Stomach (tissue), 8 donors: ENCODE measurements at regions not wholly inside any gene's neighbourhood (a gene's known extent, or its start where the extent isn't known, plus 50 kb on each side); places are given as distances from the start of the nearest gene placed in this dataset.
A peak's percentile ranks its signal among the peaks of the same experiment; 100 is the strongest.

Experiments used
- DNase-seq, 2 donors: peaks; one replicate each; pipeline versions ENCODE4 v3.0.0 to v3.0.0-alpha.2; 2013 to 2019
- H3K27ac ChIP-seq, 5 donors: fragments of 200-600 bp in 4 of 5; sonication (generic) in 4 of 5; one replicate each; pipeline ENCODE4 v1.5.1; 2013 to 2019; ENCODE audit warnings: mild to moderate bottlenecking in 1 of 5, moderate library complexity in 1 of 5
- H3K27me3 ChIP-seq, 3 donors: fragments of 200-600 bp; sonication (generic); one replicate each; pipeline ENCODE4 v1.5.1; 2017 to 2019; ENCODE audit warnings: mixed run types in 1 of 3
- H3K36me3 ChIP-seq, 4 donors: fragments of 200-600 bp; sonication (generic); 1 replicate in 3 of 4; 2 replicates in 1 of 4; pipeline ENCODE4 v1.5.1; 2016 to 2019
- H3K4me1 ChIP-seq, 4 donors: fragments of 200-600 bp; sonication (generic); one replicate each; pipeline ENCODE4 v1.5.1; 2016 to 2019
- H3K4me3 ChIP-seq, 4 donors: fragments of 200-600 bp; sonication (generic) in 3 of 4; one replicate each; pipeline ENCODE4 v1.5.1; 2016 to 2019; ENCODE audit warnings: mild to moderate bottlenecking in 1 of 4
- H3K9me3 ChIP-seq, 4 donors: fragments of 200-600 bp; sonication (generic); one replicate each; pipeline ENCODE4 v1.5.1; 2016 to 2019
- EP300 ChIP-seq: sonication (generic); formaldehyde crosslinking; IDR thresholded peaks from one replicate; pipeline ENCODE4 v1.6.1; 2017; ENCODE audit warnings: antibody characterized with exemption
- POLR2A ChIP-seq, 4 donors: fragments of 450-650 bp; IDR thresholded peaks; one replicate each; pipeline ENCODE4 v1.6.1; 2016; ENCODE audit warnings: antibody characterized with exemption in 4 of 4, control low read depth in 2 of 4, mild to moderate bottlenecking in 1 of 4, moderate library complexity in 1 of 4
- POLR2AphosphoS5 ChIP-seq, 3 donors: sonication (generic); formaldehyde crosslinking; IDR thresholded peaks; one replicate each; pipeline ENCODE4 v1.6.1; 2016; ENCODE audit warnings: antibody characterized with exemption in 3 of 3
- WGBS, 5 donors: extraction: QIAGEN DNeasy Blood & Tissue Kit in 3 of 5; methylation state at CpG; one replicate each; pipeline versions ENCODE4 v1.1.5 to v1.1.7; 2013 to 2018; 5-methylcytosine and 5-hydroxymethylcytosine counted together
- intact Hi-C: fragments of 100-400 bp; cut with DNase I; formaldehyde crosslinking; loops from one replicate; pipeline ENCODE4 v1.15.1; 2023; ENCODE audit warnings: low total_unique reads
- TF ChIP-seq, protein P1 (sequence below), 7 experiments: fragments of 450-650 bp in 4 of 7; fragments of 200-600 bp in 3 of 7; sonication (generic) in 3 of 7; IDR thresholded peaks; one replicate each; pipeline ENCODE4 v1.5.1; 2016 to 2019; ENCODE audit warnings: antibody characterized with exemption in 7 of 7, control low read depth in 2 of 7, mild to moderate bottlenecking in 1 of 7
- donor health status: healthy with polysubstance abuse.
- donor health status: Bipolar disorder and iron deficiency.
- donor health status: healthy.

DNA sequence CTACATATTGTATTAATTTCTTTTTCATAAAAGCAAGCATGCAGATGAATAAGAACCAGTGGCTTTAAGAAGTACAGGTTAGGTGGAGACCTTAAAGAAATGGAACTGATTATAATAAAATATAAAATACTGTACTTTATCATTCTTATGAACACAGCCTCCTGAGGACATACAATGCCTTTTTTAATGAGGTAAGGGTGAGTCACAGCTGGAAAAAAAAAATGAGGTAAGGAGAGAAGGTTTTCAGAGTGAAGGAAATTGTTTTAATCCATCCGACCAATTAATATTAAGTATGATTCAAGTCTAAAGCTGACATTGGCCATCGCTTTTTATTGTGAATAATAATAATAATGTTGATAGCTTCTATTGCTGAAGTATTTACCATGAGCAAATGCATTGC lies 170.3 kb upstream of the SOX2 start:
- TF ChIP-seq POLR2A (IDR thresholded peaks at IDR 0.05) (no peak), EP300 (no peak), POLR2AphosphoS5 (IDR thresholded peaks at IDR 0.05) (no peak)
- TF ChIP-seq, protein P1, sequence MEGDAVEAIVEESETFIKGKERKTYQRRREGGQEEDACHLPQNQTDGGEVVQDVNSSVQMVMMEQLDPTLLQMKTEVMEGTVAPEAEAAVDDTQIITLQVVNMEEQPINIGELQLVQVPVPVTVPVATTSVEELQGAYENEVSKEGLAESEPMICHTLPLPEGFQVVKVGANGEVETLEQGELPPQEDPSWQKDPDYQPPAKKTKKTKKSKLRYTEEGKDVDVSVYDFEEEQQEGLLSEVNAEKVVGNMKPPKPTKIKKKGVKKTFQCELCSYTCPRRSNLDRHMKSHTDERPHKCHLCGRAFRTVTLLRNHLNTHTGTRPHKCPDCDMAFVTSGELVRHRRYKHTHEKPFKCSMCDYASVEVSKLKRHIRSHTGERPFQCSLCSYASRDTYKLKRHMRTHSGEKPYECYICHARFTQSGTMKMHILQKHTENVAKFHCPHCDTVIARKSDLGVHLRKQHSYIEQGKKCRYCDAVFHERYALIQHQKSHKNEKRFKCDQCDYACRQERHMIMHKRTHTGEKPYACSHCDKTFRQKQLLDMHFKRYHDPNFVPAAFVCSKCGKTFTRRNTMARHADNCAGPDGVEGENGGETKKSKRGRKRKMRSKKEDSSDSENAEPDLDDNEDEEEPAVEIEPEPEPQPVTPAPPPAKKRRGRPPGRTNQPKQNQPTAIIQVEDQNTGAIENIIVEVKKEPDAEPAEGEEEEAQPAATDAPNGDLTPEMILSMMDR (IDR thresholded peaks at IDR 0.05) = no peak
- Histone ChIP-seq H3K4me1 (no peaks in the 10 kb centered on the region), H3K27ac (no peak overlapping the region), H3K9me3 (peaks cover 0 to 7% (median 0%) of the 10 kb centered on the region in 4 donors), H3K36me3 (no peaks in the 10 kb centered on the region), H3K4me3 (no peak overlapping the region), H3K27me3 (no peaks in the 10 kb centered on the region)
- DNase-seq = no peak
- 86 to 90% (median 87%) methylated on average over 2 of the region's 2 CpGs for WGBS, 5 donors
- intact Hi-C loops = no loop called here

DNA sequence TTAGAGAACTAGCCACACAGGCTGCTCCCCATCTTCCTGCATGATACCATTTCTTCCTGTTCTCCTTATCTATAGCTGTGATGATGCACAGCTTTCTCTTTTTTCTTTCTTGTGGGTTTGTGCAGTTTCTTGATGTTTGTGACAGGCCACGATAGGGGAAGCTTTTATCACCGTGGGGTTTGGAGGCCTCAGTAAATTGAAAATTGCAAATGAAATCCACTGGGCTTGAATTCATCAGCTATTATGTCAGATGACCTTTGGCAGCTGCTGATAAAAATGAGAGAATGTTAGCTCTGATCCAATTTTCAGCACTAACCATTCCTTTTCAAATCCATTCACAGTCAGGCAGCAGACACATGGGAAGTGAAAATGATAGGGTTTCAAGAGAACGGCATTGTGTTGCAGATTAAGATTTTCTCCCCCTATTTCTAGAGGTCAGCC lies 176.9 kb upstream of the SOX2 start:
- peak in 1 of 2 donors; percentile 1 for DNase-seq
- Histone ChIP-seq H3K27me3 (no peaks in the 10 kb centered on the region), H3K27ac (no peak overlapping the region), H3K4me3 (no peak overlapping the region), H3K4me1 (no peaks in the 10 kb centered on the region), H3K36me3 (no peaks in the 10 kb centered on the region), H3K9me3 (no peaks in the 10 kb centered on the region)
- WGBS, 5 donors = 38 to 64% (median 46%) methylated on average over 3 of the region's 3 CpGs
- TF ChIP-seq EP300 (no peak), POLR2A (IDR thresholded peaks at IDR 0.05) (no peak), POLR2AphosphoS5 (IDR thresholded peaks at IDR 0.05) (no peak)
- TF ChIP-seq, protein P1 (IDR thresholded peaks at IDR 0.05) = no peak
- intact Hi-C loops = no loop called here

DNA sequence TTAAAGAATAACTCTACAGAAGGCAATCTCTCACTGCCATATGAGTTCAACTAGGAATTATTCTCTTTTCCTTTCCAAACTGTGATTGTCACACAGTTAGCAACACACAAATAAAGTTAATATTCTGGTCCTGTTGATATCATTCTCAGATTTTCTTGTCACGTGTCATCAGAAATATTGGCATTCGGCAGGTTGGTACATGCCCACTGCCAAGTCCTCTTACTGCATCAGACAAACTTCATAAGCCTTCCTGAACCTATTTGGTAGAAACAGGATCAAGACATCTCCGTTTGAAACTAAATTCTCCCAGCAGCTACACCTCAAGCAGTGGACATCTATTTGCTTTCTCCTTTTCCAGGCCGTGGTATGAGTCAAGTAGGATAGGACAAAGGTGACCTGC lies 177.9 kb upstream of the SOX2 start:
- peak in 1 of 2 donors; percentile 2 for DNase-seq
- 38 to 63% (median 54%) methylated on average over 4 of the region's 4 CpGs for WGBS, 5 donors

DNA sequence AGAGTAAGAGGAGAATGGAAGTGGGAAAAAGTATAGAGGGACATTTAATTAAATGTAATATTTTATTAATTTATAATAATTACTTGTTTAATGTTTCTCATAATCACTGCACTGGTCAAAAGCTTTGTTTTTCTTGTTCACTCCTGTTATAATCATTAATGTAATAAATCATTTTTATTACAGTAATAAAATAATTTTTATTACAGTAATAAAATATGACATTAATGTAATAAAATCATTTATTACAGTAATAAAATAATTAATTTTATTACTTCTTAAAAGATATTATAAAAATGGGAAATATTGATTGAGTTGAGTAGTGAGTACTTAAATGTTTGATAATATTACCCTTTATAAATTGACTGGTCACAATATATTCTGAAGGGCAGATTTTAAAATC lies 181.1 kb upstream of the SOX2 start:
- intact Hi-C loops = no loop called here
- no peaks in the 10 kb centered on the region for H3K36me3 ChIP-seq
- no peaks in the 10 kb centered on the region for H3K27me3 ChIP-seq
- no peak for DNase-seq
- TF ChIP-seq POLR2AphosphoS5 (IDR thresholded peaks at IDR 0.05) (no peak), POLR2A (IDR thresholded peaks at IDR 0.05) (no peak), EP300 (no peak)
- TF ChIP-seq, protein P1 (IDR thresholded peaks at IDR 0.05) = no peak
- no peak overlapping the region for H3K27ac ChIP-seq
- H3K4me3 ChIP-seq = no peak overlapping the region
- H3K4me1 ChIP-seq = no peaks in the 10 kb centered on the region
- H3K9me3 ChIP-seq = peaks cover 0 to 18% (median 6%) of the 10 kb centered on the region in 4 donors

More for the DNA sequence above, 177.9 kb upstream of the SOX2 start:
- Histone ChIP-seq H3K27me3 (no peaks in the 10 kb centered on the region), H3K9me3 (peaks cover 0 to under 1% (median 0%) of the 10 kb centered on the region in 4 donors), H3K36me3 (no peaks in the 10 kb centered on the region), H3K27ac (no peak overlapping the region), H3K4me1 (no peaks in the 10 kb centered on the region), H3K4me3 (no peak overlapping the region)
- TF ChIP-seq EP300 (no peak), POLR2AphosphoS5 (IDR thresholded peaks at IDR 0.05) (no peak), POLR2A (IDR thresholded peaks at IDR 0.05) (no peak)
- TF ChIP-seq, protein P1 (IDR thresholded peaks at IDR 0.05) = no peak
- intact Hi-C loops = no loop called here
